ENCODE measurements at regions not wholly inside any gene's neighbourhood (a gene's known extent, or its start where the extent isn't known, plus 50 kb on each side); places are given as distances from the start of the nearest gene placed in this dataset.

DNA sequence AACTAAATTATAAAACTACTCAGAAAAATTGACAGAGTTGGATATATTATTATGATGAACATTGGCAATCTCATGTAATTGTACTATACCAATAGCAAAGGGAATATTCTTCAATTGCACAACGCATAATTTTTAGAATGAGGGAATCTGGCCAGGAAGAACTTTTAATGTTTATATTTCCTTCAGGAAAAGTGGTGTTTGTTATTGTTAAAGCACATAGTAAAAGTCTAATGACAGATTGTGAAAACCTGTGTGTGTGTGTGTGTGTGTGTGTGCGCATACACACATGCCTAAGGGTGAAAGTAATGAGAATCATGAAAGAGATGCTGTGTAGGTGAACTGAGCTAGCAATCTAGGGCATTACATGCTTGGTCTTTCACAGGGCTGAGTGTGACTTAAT is 877.7 kb downstream of the SLC6A15 start:
- TF ChIP-seq FOXP2 (optimal IDR thresholded peaks at IDR 0.05; ENCODE audit: borderline replicate concordance, extremely low read depth, extremely low read length, insufficient read depth) (no peak), SIN3A (IDR thresholded peaks at IDR 0.05; ENCODE audit: borderline replicate concordance, insufficient read depth, low read length) (no peak), TAF1 (IDR thresholded peaks at IDR 0.05; ENCODE audit: borderline replicate concordance, insufficient read depth, low read length) (no peak), REST (IDR thresholded peaks at IDR 0.05; ENCODE audit: insufficient read depth in 1 of 2, low read depth in 2 of 2, low read length in 2 of 2) (no peak), POLR2AphosphoS5 (IDR thresholded peaks at IDR 0.05; ENCODE audit: low read depth, low read length) (no peak)

- TF ChIP-seq TAF1 (IDR thresholded peaks at IDR 0.05; ENCODE audit: borderline replicate concordance, insufficient read depth, low read length) (no peak), REST (IDR thresholded peaks at IDR 0.05; ENCODE audit: insufficient read depth in 1 of 2, low read depth in 2 of 2, low read length in 2 of 2) (no peak), SIN3A (IDR thresholded peaks at IDR 0.05; ENCODE audit: borderline replicate concordance, insufficient read depth, low read length) (no peak), FOXP2 (optimal IDR thresholded peaks at IDR 0.05; ENCODE audit: borderline replicate concordance, extremely low read depth, extremely low read length, insufficient read depth) (no peak), POLR2AphosphoS5 (IDR thresholded peaks at IDR 0.05; ENCODE audit: low read depth, low read length) (no peak)
Observed at GRCh38 chr12:84033162-84033561, 879.4 kb downstream of the SLC6A15 start.

DNA sequence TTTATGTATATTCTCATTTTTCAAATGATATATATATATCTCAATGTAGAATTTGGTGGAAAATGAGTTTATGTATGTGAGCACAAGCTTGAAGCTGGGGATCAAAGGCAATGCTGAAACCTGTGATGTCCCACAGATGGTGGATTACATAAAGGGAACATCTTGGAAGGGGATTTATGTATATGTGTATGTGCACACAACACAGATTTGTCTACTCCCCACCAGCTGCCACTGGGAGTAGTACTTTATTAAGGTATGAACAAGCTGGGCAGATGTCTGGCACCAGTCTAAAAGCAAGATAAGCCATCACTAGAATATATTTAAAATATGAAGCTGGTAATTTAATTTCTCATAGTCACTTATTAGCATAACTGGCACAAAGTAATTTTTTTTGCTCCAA is 895.6 kb downstream of the SLC6A15 start:
- no peak for TF ChIP-seq FOXP2 (optimal IDR thresholded peaks at IDR 0.05; ENCODE audit: borderline replicate concordance, extremely low read depth, extremely low read length, insufficient read depth)
- no peak for TF ChIP-seq POLR2AphosphoS5 (IDR thresholded peaks at IDR 0.05; ENCODE audit: low read depth, low read length)
- TF ChIP-seq SIN3A (IDR thresholded peaks at IDR 0.05; ENCODE audit: borderline replicate concordance, insufficient read depth, low read length) = no peak
- no peak for TF ChIP-seq TAF1 (IDR thresholded peaks at IDR 0.05; ENCODE audit: borderline replicate concordance, insufficient read depth, low read length)
- no peak for TF ChIP-seq REST (IDR thresholded peaks at IDR 0.05; ENCODE audit: insufficient read depth in 1 of 2, low read depth in 2 of 2, low read length in 2 of 2)

- TF ChIP-seq POLR2AphosphoS5 (IDR thresholded peaks at IDR 0.05; ENCODE audit: low read depth, low read length) = no peak
- no peak for TF ChIP-seq SIN3A (IDR thresholded peaks at IDR 0.05; ENCODE audit: borderline replicate concordance, insufficient read depth, low read length)
- no peak for TF ChIP-seq TAF1 (IDR thresholded peaks at IDR 0.05; ENCODE audit: borderline replicate concordance, insufficient read depth, low read length)
Observed at GRCh38 chr12:83997423-83997822, 915.2 kb downstream of the SLC6A15 start.

GRCh38 chr12:83996671-83997070 is 915.9 kb downstream of the SLC6A15 start:
- no peak for TF ChIP-seq SIN3A (IDR thresholded peaks at IDR 0.05; ENCODE audit: borderline replicate concordance, insufficient read depth, low read length)
- TF ChIP-seq REST (IDR thresholded peaks at IDR 0.05; ENCODE audit: insufficient read depth in 1 of 2, low read depth in 2 of 2, low read length in 2 of 2) = no peak

All from PFSK-1 (cell line).